Inflammatory macrophage (primary cell): ENCODE measurements at regions not wholly inside any gene's neighbourhood (a gene's known extent, or its start where the extent isn't known, plus 50 kb on each side); places are given as distances from the start of the nearest gene placed in this dataset.
"Not testable (repeated sequence)": the region's sequence is repeated elsewhere in the genome, so short reads cannot be mapped to it uniquely, and the experiment has no call there.

Experiments
- DNase-seq, 2 donors: peaks; one replicate each; pipeline ENCODE4 v3.0.0-alpha.2; 2020 to 2022

GRCh38 chr5:104111632-104112031 is 549.0 kb upstream of the NUDT12 start:
- peak in 1 of 2 donors; percentile 18 for DNase-seq

GRCh38 chr5:104096451-104096850 is 533.9 kb upstream of the NUDT12 start:
- no peak for DNase-seq

GRCh38 chr5:104095527-104095926 is 532.9 kb upstream of the NUDT12 start:
- DNase-seq, result no peak

- no peak for DNase-seq
Measured at GRCh38 chr5:104088876-104089778, 526.5 kb upstream of the NUDT12 start.

- no peak for DNase-seq
Measured at GRCh38 chr5:104084896-104085295, 522.3 kb upstream of the NUDT12 start.

- no peak for DNase-seq
Measured at GRCh38 chr5:104082754-104083153, 520.2 kb upstream of the NUDT12 start.

- no peak for DNase-seq
Measured at GRCh38 chr5:104081232-104081631, 518.6 kb upstream of the NUDT12 start.

- no peak for DNase-seq
Measured at GRCh38 chr5:104080646-104081175, 518.1 kb upstream of the NUDT12 start.

GRCh38 chr5:104079861-104080645 is 517.5 kb upstream of the NUDT12 start:
- DNase-seq, result not testable (repeated sequence)

GRCh38 chr5:104071887-104072286 is 509.3 kb upstream of the NUDT12 start:
- DNase-seq, result no peak

GRCh38 chr5:104062621-104063377 is 500.2 kb upstream of the NUDT12 start:
- DNase-seq, result no peak

GRCh38 chr5:104061707-104062106 is 499.1 kb upstream of the NUDT12 start:
- DNase-seq, result no peak

GRCh38 chr5:104053353-104053649 is 490.7 kb upstream of the NUDT12 start:
- no peak for DNase-seq

GRCh38 chr5:104052558-104053352 is 490.2 kb upstream of the NUDT12 start:
- DNase-seq, result no peak

GRCh38 chr5:104050436-104050835 is 487.8 kb upstream of the NUDT12 start:
- no peak for DNase-seq

GRCh38 chr5:104049752-104050151 is 487.2 kb upstream of the NUDT12 start:
- DNase-seq, result no peak

GRCh38 chr5:104048231-104048630 is 485.6 kb upstream of the NUDT12 start:
- no peak for DNase-seq

- no peak for DNase-seq
Measured at GRCh38 chr5:104045987-104046386, 483.4 kb upstream of the NUDT12 start.

- DNase-seq, result not testable (repeated sequence)
Measured at GRCh38 chr5:104039871-104040270, 477.3 kb upstream of the NUDT12 start.

GRCh38 chr5:104037136-104037535 is 474.5 kb upstream of the NUDT12 start:
- DNase-seq, result not testable (repeated sequence)

- DNase-seq, result not testable (repeated sequence)
Measured at GRCh38 chr5:104033186-104033585, 470.6 kb upstream of the NUDT12 start.

- DNase-seq, result no peak
Measured at GRCh38 chr5:104024538-104024937, 461.9 kb upstream of the NUDT12 start.
